ENCODE measurements at regions not wholly inside any gene's neighbourhood (a gene's known extent, or its start where the extent isn't known, plus 50 kb on each side); places are given as distances from the start of the nearest gene placed in this dataset.

DNA sequence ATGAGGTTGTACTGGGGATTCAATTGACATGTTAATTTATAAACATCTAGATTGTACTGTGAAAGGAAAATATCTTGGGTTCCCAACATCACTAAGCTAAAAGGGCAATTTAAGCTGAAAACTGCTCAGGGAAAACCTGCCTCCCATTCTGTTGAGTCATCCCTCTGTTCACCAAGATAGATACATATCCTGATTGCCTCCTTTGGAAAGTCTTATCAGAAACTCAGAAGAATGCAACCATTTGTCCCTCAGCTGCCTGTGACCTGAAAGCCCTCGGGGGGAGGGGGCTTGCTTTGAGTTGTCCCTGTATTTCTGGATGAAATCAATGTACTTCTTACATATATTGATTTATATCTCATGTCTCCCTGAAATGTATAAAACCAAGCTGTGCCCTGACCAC, 187.0 kb upstream of the ETV3 start:
- TF ChIP-seq, protein P1, sequence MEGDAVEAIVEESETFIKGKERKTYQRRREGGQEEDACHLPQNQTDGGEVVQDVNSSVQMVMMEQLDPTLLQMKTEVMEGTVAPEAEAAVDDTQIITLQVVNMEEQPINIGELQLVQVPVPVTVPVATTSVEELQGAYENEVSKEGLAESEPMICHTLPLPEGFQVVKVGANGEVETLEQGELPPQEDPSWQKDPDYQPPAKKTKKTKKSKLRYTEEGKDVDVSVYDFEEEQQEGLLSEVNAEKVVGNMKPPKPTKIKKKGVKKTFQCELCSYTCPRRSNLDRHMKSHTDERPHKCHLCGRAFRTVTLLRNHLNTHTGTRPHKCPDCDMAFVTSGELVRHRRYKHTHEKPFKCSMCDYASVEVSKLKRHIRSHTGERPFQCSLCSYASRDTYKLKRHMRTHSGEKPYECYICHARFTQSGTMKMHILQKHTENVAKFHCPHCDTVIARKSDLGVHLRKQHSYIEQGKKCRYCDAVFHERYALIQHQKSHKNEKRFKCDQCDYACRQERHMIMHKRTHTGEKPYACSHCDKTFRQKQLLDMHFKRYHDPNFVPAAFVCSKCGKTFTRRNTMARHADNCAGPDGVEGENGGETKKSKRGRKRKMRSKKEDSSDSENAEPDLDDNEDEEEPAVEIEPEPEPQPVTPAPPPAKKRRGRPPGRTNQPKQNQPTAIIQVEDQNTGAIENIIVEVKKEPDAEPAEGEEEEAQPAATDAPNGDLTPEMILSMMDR (IDR thresholded peaks at IDR 0.05; ENCODE audit: low read depth, low read length), result no peak
- no peak for TF ChIP-seq POLR2A (IDR thresholded peaks at IDR 0.05; ENCODE audit: extremely low read depth, insufficient read length)
- no peak for TF ChIP-seq MYC (IDR thresholded peaks at IDR 0.05; ENCODE audit: low read depth, low read length)
- TF ChIP-seq, protein P2, sequence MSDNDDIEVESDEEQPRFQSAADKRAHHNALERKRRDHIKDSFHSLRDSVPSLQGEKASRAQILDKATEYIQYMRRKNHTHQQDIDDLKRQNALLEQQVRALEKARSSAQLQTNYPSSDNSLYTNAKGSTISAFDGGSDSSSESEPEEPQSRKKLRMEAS (IDR thresholded peaks at IDR 0.05; ENCODE audit: low read depth, low read length), result no peak

All from NB4 (cell line).